Karpas-422 (cell line): ENCODE measurements at regions not wholly inside any gene's neighbourhood (a gene's known extent, or its start where the extent isn't known, plus 50 kb on each side); places are given as distances from the start of the nearest gene placed in this dataset.

Experiments used
- DNase-seq: peaks from one replicate; pipeline ENCODE4 v3.0.0-alpha.2; 2015
- H2AFZ ChIP-seq: fragments of 200-600 bp; sonication (generic); 2 replicates; pipeline ENCODE4 v1.6.1; 2014; ENCODE audit warnings: antibody characterized with exemption, low read length, mixed read lengths
- H3K27ac ChIP-seq: fragments of 200-600 bp; sonication (generic); 2 replicates; pipeline ENCODE4 v1.5.1; 2014; ENCODE audit warnings: mild to moderate bottlenecking, low read length, moderate library complexity
- H3K27me3 ChIP-seq: fragments of 200-600 bp; sonication (generic); 2 replicates; pipeline ENCODE4 v1.6.1; 2014; ENCODE audit warnings: low read length, mixed read lengths
- H3K36me3 ChIP-seq: fragments of 200-600 bp; sonication (generic); 2 replicates; pipeline ENCODE4 v1.6.1; 2014; ENCODE audit warnings: low read length, mixed read lengths; ENCODE audit not compliant: insufficient read depth
- H3K4me1 ChIP-seq: fragments of 200-600 bp; sonication (generic); 2 replicates; pipeline ENCODE4 v1.6.1; 2014; ENCODE audit warnings: mild to moderate bottlenecking, low read length, mixed read lengths
- H3K4me2 ChIP-seq: fragments of 200-600 bp; sonication (generic); 2 replicates; pipeline ENCODE4 v1.6.1; 2014; ENCODE audit warnings: low read length, low read depth, mild to moderate bottlenecking; ENCODE audit not compliant: poor library complexity, severe bottlenecking
- H3K4me3 ChIP-seq: fragments of 200-600 bp; sonication (generic); 2 replicates; pipeline ENCODE4 v1.5.1; 2014; ENCODE audit warnings: mild to moderate bottlenecking, antibody characterized with exemption, low read length, mixed read lengths
- H3K79me2 ChIP-seq: fragments of 200-600 bp; sonication (generic); 2 replicates; pipeline ENCODE4 v1.6.1; 2014; ENCODE audit warnings: mild to moderate bottlenecking, low read length, mixed read lengths
- H3K9ac ChIP-seq: fragments of 200-600 bp; sonication (generic); 2 replicates; pipeline ENCODE4 v1.6.0; 2014; ENCODE audit warnings: low read length
- H3K9me2 ChIP-seq: fragments of 200-600 bp; sonication (generic), shearing (Covaris generic); replicated peaks from 2 replicates; pipeline ENCODE4 v1.6.0; 2014; ENCODE audit warnings: mild to moderate bottlenecking, low read length, moderate library complexity; ENCODE audit not compliant: insufficient read depth
- H3K9me3 ChIP-seq: fragments of 300-700, 200-600 bp; sonication (generic); 2 replicates; pipeline ENCODE4 v1.6.1; 2014; ENCODE audit warnings: low read length, mixed read lengths
- H4K20me1 ChIP-seq: fragments of 200-600 bp; sonication (generic); 2 replicates; pipeline ENCODE4 v1.6.1; 2014; ENCODE audit warnings: mild to moderate bottlenecking, antibody characterized with exemption, low read length, low read depth; ENCODE audit not compliant: insufficient read depth

DNA sequence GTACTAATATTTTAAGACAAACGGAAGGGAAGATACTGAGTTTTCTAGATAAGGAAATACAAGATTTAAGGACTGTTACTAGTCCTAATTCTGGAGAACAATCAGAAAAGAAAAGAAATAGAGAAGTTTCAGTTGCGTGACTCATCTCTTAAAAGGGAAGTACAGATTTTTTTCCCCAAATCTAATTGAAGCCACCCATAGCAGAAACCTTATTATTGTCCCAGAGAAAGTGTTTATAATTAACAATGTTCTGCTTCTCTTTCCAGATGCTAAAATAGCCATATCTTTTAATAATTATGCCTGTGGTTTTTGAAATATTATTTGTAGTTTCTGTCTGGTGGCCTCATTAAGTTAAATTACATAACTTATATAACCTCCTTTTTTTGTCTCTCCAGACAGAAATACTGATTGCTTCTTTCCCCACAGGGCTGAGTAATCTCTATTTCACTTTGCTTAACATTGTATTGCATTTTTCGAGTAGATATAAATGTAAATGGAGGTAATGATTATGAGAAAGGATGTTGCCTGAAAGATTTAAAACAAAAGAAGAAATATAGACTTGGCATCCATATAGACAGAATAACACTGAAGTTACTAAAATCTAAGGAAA lies 240.7 kb upstream of the MBL2 start:
- DNase-seq = no peak
- H3K4me1 ChIP-seq = no peaks in the 10 kb centered on the region
- H3K36me3 ChIP-seq = no peaks in the 10 kb centered on the region
- H3K27ac ChIP-seq = no peak overlapping the region
- peaks cover 45% of the 10 kb centered on the region for H3K9me3 ChIP-seq
- H3K4me2 ChIP-seq = no peak overlapping the region
- H3K9me2 ChIP-seq = no peaks in the 10 kb centered on the region
- no peak overlapping the region for H2AFZ ChIP-seq
- no peaks in the 10 kb centered on the region for H4K20me1 ChIP-seq
- H3K9ac ChIP-seq = no peak overlapping the region
- H3K79me2 ChIP-seq = no peaks in the 10 kb centered on the region
- H3K27me3 ChIP-seq = no peaks in the 10 kb centered on the region
- H3K4me3 ChIP-seq = no peak overlapping the region

- H3K4me3 ChIP-seq = no peak overlapping the region
- no peaks in the 10 kb centered on the region for H3K4me1 ChIP-seq
- no peaks in the 10 kb centered on the region for H3K9me2 ChIP-seq
- H4K20me1 ChIP-seq = no peaks in the 10 kb centered on the region
- no peaks in the 10 kb centered on the region for H3K27me3 ChIP-seq
- no peak overlapping the region for H2AFZ ChIP-seq
- no peaks in the 10 kb centered on the region for H3K79me2 ChIP-seq
- DNase-seq = no peak
- H3K27ac ChIP-seq = no peak overlapping the region
- peaks cover 23% of the 10 kb centered on the region for H3K9me3 ChIP-seq
- no peak overlapping the region for H3K4me2 ChIP-seq
- no peaks in the 10 kb centered on the region for H3K36me3 ChIP-seq
- H3K9ac ChIP-seq = no peak overlapping the region
Observed at GRCh38 chr10:53009961-53010907, 237.7 kb upstream of the MBL2 start.

- Histone ChIP-seq H3K4me1 (no peaks in the 10 kb centered on the region), H4K20me1 (no peaks in the 10 kb centered on the region), H3K27ac (no peak overlapping the region), H3K27me3 (no peaks in the 10 kb centered on the region), H3K9ac (no peak overlapping the region), H3K36me3 (no peaks in the 10 kb centered on the region), H3K4me3 (no peak overlapping the region), H3K4me2 (no peak overlapping the region), H3K9me2 (no peaks in the 10 kb centered on the region), H3K9me3 (peaks cover 12% of the 10 kb centered on the region), H3K79me2 (no peaks in the 10 kb centered on the region), H2AFZ (no peak overlapping the region)
- no peak for DNase-seq
Observed at GRCh38 chr10:53007527-53007842, 234.9 kb upstream of the MBL2 start.

GRCh38 chr10:53006663-53007526 lies 234.3 kb upstream of the MBL2 start:
- no peak for DNase-seq
- H3K27me3 ChIP-seq = no peaks in the 10 kb centered on the region
- peaks cover 15% of the 10 kb centered on the region for H3K9me3 ChIP-seq
- H3K27ac ChIP-seq = no peak overlapping the region
- no peaks in the 10 kb centered on the region for H4K20me1 ChIP-seq
- H3K9me2 ChIP-seq = no peaks in the 10 kb centered on the region
- no peaks in the 10 kb centered on the region for H3K79me2 ChIP-seq
- no peaks in the 10 kb centered on the region for H3K36me3 ChIP-seq
- H3K9ac ChIP-seq = no peak overlapping the region
- no peak overlapping the region for H3K4me2 ChIP-seq
- no peak overlapping the region for H3K4me3 ChIP-seq
- no peaks in the 10 kb centered on the region for H3K4me1 ChIP-seq
- H2AFZ ChIP-seq = no peak overlapping the region

GRCh38 chr10:53005612-53006345 lies 233.2 kb upstream of the MBL2 start:
- no peaks in the 10 kb centered on the region for H4K20me1 ChIP-seq
- H3K9me3 ChIP-seq = peaks cover 11% of the 10 kb centered on the region
- no peak overlapping the region for H3K4me2 ChIP-seq
- no peaks in the 10 kb centered on the region for H3K9me2 ChIP-seq
- no peak overlapping the region for H3K4me3 ChIP-seq
- no peaks in the 10 kb centered on the region for H3K27me3 ChIP-seq
- H3K4me1 ChIP-seq = no peaks in the 10 kb centered on the region
- no peak overlapping the region for H3K27ac ChIP-seq
- no peak overlapping the region for H2AFZ ChIP-seq
- no peaks in the 10 kb centered on the region for H3K79me2 ChIP-seq
- H3K9ac ChIP-seq = no peak overlapping the region
- no peaks in the 10 kb centered on the region for H3K36me3 ChIP-seq
- no peak for DNase-seq

- Histone ChIP-seq H3K4me2 (no peak overlapping the region), H3K27ac (no peak overlapping the region), H3K36me3 (no peaks in the 10 kb centered on the region), H2AFZ (no peak overlapping the region), H4K20me1 (no peaks in the 10 kb centered on the region), H3K9me2 (no peaks in the 10 kb centered on the region), H3K4me1 (no peaks in the 10 kb centered on the region), H3K9ac (no peak overlapping the region), H3K79me2 (no peaks in the 10 kb centered on the region), H3K4me3 (no peak overlapping the region), H3K9me3 (peaks cover 12% of the 10 kb centered on the region), H3K27me3 (no peaks in the 10 kb centered on the region)
- no peak for DNase-seq
Observed at GRCh38 chr10:53003094-53003493, 230.5 kb upstream of the MBL2 start.

DNA sequence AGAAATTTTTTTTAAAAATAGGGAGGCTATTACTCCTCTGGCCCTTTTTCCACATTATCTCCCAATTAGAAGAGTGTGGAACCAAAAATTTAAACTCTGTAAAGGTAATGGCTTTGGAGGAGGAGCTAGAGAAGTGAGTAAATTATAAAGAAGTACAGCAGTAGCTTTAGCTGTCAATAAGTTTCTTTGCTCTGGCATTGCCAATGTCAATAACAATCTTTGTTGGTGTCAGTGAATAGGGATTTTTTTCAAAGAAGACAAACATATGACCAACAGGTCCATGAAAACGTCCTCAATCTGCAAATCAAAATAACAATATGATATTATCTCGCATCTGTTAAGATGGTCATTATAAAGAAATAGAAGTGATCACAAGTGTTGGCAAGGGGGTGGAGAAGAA lies 227.1 kb upstream of the MBL2 start:
- peaks cover 25% of the 10 kb centered on the region for H3K9me3 ChIP-seq
- no peak for DNase-seq
- H3K9me2 ChIP-seq = no peaks in the 10 kb centered on the region
- H2AFZ ChIP-seq = no peak overlapping the region
- H4K20me1 ChIP-seq = no peaks in the 10 kb centered on the region
- no peaks in the 10 kb centered on the region for H3K27me3 ChIP-seq
- H3K27ac ChIP-seq = no peak overlapping the region
- H3K4me3 ChIP-seq = no peak overlapping the region
- H3K9ac ChIP-seq = no peak overlapping the region
- no peaks in the 10 kb centered on the region for H3K4me1 ChIP-seq
- no peaks in the 10 kb centered on the region for H3K79me2 ChIP-seq
- H3K4me2 ChIP-seq = no peak overlapping the region
- no peaks in the 10 kb centered on the region for H3K36me3 ChIP-seq
